ENCODE measurements at regions not wholly inside any gene's neighbourhood (a gene's known extent, or its start where the extent isn't known, plus 50 kb on each side); places are given as distances from the start of the nearest gene placed in this dataset.

GRCh38 chr10:71036297-71036966, 148.1 kb upstream of the PCBD1 start:
- in situ Hi-C loops (cut with HindIII; ENCODE audit: low pct_unique_long_range_greater_than_20kb, low sequenced_read_pairs) (no loop called here), intact Hi-C loops (cut with micrococcal nuclease; ENCODE audit: unreplicated experiment) (no loop called here)
- H3K4me1 ChIP-seq (ENCODE audit: control insufficient read depth, insufficient read depth, low read length) = no peaks in the 10 kb centered on the region
- DNase-seq (ENCODE audit: low read depth, low spot score) (no peak), ATAC-seq (no peak)
- no peak overlapping the region for H3K27ac ChIP-seq (ENCODE audit: low read length)
- TF ChIP-seq SIN3A (IDR thresholded peaks at IDR 0.05; ENCODE audit: borderline replicate concordance, insufficient read depth, low read depth, low read length) (no peak), CTCF (IDR thresholded peaks at IDR 0.05) (no peak), TCF7L2 (IDR thresholded peaks at IDR 0.05; ENCODE audit: low read depth, low read length) (no peak), POLR2AphosphoS5 (IDR thresholded peaks at IDR 0.05; ENCODE audit: low read depth, low read length) (no peak)
- TF ChIP-seq, protein P1, sequence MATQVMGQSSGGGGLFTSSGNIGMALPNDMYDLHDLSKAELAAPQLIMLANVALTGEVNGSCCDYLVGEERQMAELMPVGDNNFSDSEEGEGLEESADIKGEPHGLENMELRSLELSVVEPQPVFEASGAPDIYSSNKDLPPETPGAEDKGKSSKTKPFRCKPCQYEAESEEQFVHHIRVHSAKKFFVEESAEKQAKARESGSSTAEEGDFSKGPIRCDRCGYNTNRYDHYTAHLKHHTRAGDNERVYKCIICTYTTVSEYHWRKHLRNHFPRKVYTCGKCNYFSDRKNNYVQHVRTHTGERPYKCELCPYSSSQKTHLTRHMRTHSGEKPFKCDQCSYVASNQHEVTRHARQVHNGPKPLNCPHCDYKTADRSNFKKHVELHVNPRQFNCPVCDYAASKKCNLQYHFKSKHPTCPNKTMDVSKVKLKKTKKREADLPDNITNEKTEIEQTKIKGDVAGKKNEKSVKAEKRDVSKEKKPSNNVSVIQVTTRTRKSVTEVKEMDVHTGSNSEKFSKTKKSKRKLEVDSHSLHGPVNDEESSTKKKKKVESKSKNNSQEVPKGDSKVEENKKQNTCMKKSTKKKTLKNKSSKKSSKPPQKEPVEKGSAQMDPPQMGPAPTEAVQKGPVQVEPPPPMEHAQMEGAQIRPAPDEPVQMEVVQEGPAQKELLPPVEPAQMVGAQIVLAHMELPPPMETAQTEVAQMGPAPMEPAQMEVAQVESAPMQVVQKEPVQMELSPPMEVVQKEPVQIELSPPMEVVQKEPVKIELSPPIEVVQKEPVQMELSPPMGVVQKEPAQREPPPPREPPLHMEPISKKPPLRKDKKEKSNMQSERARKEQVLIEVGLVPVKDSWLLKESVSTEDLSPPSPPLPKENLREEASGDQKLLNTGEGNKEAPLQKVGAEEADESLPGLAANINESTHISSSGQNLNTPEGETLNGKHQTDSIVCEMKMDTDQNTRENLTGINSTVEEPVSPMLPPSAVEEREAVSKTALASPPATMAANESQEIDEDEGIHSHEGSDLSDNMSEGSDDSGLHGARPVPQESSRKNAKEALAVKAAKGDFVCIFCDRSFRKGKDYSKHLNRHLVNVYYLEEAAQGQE (IDR thresholded peaks at IDR 0.05; ENCODE audit: insufficient read depth in 1 of 2, low read depth in 2 of 2, low read length in 1 of 2) = no peak
- POLR2A ChIA-PET = no interaction called here
- H3K27me3 ChIP-seq (ENCODE audit: control insufficient read depth, insufficient read depth, low read length) = peaks cover 3% of the 10 kb centered on the region; the same call in 1 of the 2 replicates
- CTCF ChIA-PET = no interaction called here
- no TSS peak for BruUV-seq (replicated peaks)
- H3K9me3 ChIP-seq (ENCODE audit: control insufficient read depth, insufficient read depth, low read depth, low read length) = no peaks in the 10 kb centered on the region
- H3K36me3 ChIP-seq (ENCODE audit: control insufficient read depth, insufficient read depth, low read length) = no peaks in the 10 kb centered on the region
- H3K4me3 ChIP-seq (ENCODE audit: low read depth in 2 of 2, low read length in 2 of 2) = no peak overlapping the region

DNA sequence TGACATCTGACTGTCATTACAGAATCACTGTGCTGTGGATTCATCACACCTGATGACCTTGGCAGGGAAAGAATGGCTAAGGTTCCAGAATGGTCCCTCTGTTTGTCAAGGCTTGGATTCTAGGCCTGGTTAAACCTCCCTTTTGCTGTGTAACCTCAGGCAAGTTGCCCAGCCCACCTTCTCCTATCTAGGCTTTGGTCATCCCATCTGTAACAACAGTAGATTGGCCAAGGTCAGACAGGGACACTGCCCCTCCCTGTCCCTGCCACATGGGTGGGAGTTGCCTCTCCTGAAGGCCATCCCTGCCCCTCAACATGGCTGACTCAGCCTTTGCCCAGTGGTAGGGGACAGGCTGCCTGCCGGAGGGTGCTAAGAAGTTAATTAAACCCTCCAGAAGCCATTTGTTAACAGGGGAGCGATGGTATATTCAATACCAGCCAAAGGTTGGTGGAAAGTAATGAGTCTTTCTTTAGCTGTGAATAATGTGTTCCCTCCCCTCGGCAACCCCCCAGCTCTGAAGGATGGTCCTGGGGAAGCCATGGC, 149.8 kb upstream of the PCBD1 start:
- DNase-seq (ENCODE audit: low read depth, low spot score) = no peak
- ATAC-seq = no peak
- CTCF ChIA-PET = no interaction called here
- Histone ChIP-seq H3K27ac (ENCODE audit: low read length) (no peak overlapping the region), H3K27me3 (ENCODE audit: control insufficient read depth, insufficient read depth, low read length) (peaks cover 4% of the 10 kb centered on the region; the same call in 1 of the 2 replicates), H3K36me3 (ENCODE audit: control insufficient read depth, insufficient read depth, low read length) (no peaks in the 10 kb centered on the region), H3K9me3 (ENCODE audit: control insufficient read depth, insufficient read depth, low read depth, low read length) (no peaks in the 10 kb centered on the region), H3K4me1 (ENCODE audit: control insufficient read depth, insufficient read depth, low read length) (no peaks in the 10 kb centered on the region), H3K4me3 (ENCODE audit: low read depth in 2 of 2, low read length in 2 of 2) (no peak overlapping the region)
- POLR2A ChIA-PET = interaction anchor here (0.5 kb wide), 1 partner anchor 1533 kb away, joined by 4 read pairs; no protein-coding TSS in a partner anchor
- intact Hi-C loops (cut with micrococcal nuclease; ENCODE audit: unreplicated experiment) (no loop called here), in situ Hi-C loops (cut with HindIII; ENCODE audit: low pct_unique_long_range_greater_than_20kb, low sequenced_read_pairs) (no loop called here)
- TF ChIP-seq SIN3A (IDR thresholded peaks at IDR 0.05; ENCODE audit: borderline replicate concordance, insufficient read depth, low read depth, low read length) (no peak), POLR2AphosphoS5 (IDR thresholded peaks at IDR 0.05; ENCODE audit: low read depth, low read length) (no peak), CTCF (IDR thresholded peaks at IDR 0.05) (no peak), TCF7L2 (IDR thresholded peaks at IDR 0.05; ENCODE audit: low read depth, low read length) (no peak)
- TF ChIP-seq, protein P1 (IDR thresholded peaks at IDR 0.05; ENCODE audit: insufficient read depth in 1 of 2, low read depth in 2 of 2, low read length in 1 of 2) = no peak
- BruUV-seq (replicated peaks) = no TSS peak

Measured in Panc1 (cell line).